MM.1S (cell line): ENCODE measurements at regions not wholly inside any gene's neighbourhood (a gene's known extent, or its start where the extent isn't known, plus 50 kb on each side); places are given as distances from the start of the nearest gene placed in this dataset.

Source experiments
- DNase-seq: peaks from one replicate; pipeline ENCODE4 v3.0.0-alpha.2; 2015
- H2AFZ ChIP-seq: fragments of 300-600 bp; sonication (generic); 2 replicates; pipeline ENCODE4 v1.6.0; 2016; ENCODE audit warnings: antibody characterized with exemption, low read length
- H3F3A ChIP-seq: fragments of 300-600 bp; sonication (generic); 2 replicates; pipeline ENCODE4 v1.6.1; 2016; ENCODE audit warnings: mild to moderate bottlenecking, antibody characterized with exemption, low read length, moderate library complexity, mixed read lengths; ENCODE audit not compliant: insufficient read depth
- H3K27ac ChIP-seq: fragments of 300-600 bp; sonication (generic); 2 replicates; pipeline ENCODE4 v1.5.1; 2016; ENCODE audit warnings: mild to moderate bottlenecking, low read length
- H3K27me3 ChIP-seq: fragments of 300-600 bp; sonication (generic); replicated peaks from 2 replicates; pipeline ENCODE4 v1.6.0; 2016; ENCODE audit warnings: low read length; ENCODE audit not compliant: insufficient read depth
- H3K36me3 ChIP-seq: fragments of 300-600 bp; sonication (generic); replicated peaks from 2 replicates; pipeline ENCODE4 v1.6.1; 2016; ENCODE audit warnings: mild to moderate bottlenecking, low read length, mixed read lengths; ENCODE audit not compliant: insufficient read depth
- H3K4me1 ChIP-seq: fragments of 300-600 bp; sonication (generic); 2 replicates; pipeline ENCODE4 v1.6.1; 2016; ENCODE audit warnings: low read length, mixed read lengths
- H3K4me2 ChIP-seq: fragments of 300-600 bp; sonication (generic); 2 replicates; pipeline ENCODE4 v1.6.0; 2016; ENCODE audit warnings: low read depth, low read length
- H3K4me3 ChIP-seq: fragments of 300-600 bp; sonication (generic); 2 replicates; pipeline ENCODE4 v1.5.1; 2016; ENCODE audit warnings: low read length, mixed read lengths
- H3K79me2 ChIP-seq: fragments of 300-600 bp; sonication (generic); 2 replicates; pipeline ENCODE4 v1.6.1; 2016; ENCODE audit warnings: mixed run types, low read length, mixed read lengths
- H3K9ac ChIP-seq: fragments of 300-600 bp; sonication (generic); 2 replicates; pipeline ENCODE4 v1.6.1; 2016; ENCODE audit warnings: low read length, mixed read lengths
- H3K9me2 ChIP-seq: fragments of 300-600 bp; sonication (generic); replicated peaks from 2 replicates; pipeline ENCODE4 v1.6.1; 2016; ENCODE audit warnings: mild to moderate bottlenecking, low read length, mixed read lengths; ENCODE audit not compliant: insufficient read depth
- H3K9me3 ChIP-seq: fragments of 300-600 bp; sonication (generic); replicated peaks from 2 replicates; pipeline ENCODE4 v1.6.1; 2016; ENCODE audit warnings: mild to moderate bottlenecking, low read length, mixed read lengths; ENCODE audit not compliant: insufficient read depth
- H4K20me1 ChIP-seq: fragments of 300-600 bp; sonication (generic); 2 replicates; pipeline ENCODE4 v1.6.1; 2016; ENCODE audit warnings: mild to moderate bottlenecking, low read length, moderate library complexity, mixed read lengths; ENCODE audit not compliant: insufficient read depth
- CTCF ChIP-seq: fragments of 300-600 bp; sonication (generic); IDR thresholded peaks from 2 replicates; pipeline ENCODE4 v1.5.1; 2016; ENCODE audit warnings: antibody characterized with exemption, low read length, mixed read lengths
- EZH2 ChIP-seq: fragments of 300-600 bp; sonication (generic); optimal IDR thresholded peaks from 2 replicates; pipeline ENCODE3; 2017; ENCODE audit warnings: low read depth, mild to moderate bottlenecking, antibody characterized with exemption, low read length, mixed read lengths
- EZH2phosphoT487 ChIP-seq: fragments of 300-600 bp; sonication (generic); IDR thresholded peaks from 2 replicates; pipeline ENCODE4 v1.6.1; 2018; ENCODE audit warnings: antibody characterized with exemption, low read length

- H2AFZ ChIP-seq = no peak overlapping the region
- H3K9me3 ChIP-seq = no peaks in the 10 kb centered on the region
- H3K27ac ChIP-seq = no peak overlapping the region
- H3K9ac ChIP-seq = no peak overlapping the region
- no peak overlapping the region for H3K4me2 ChIP-seq
- no peak for DNase-seq
- H3K27me3 ChIP-seq = no peaks in the 10 kb centered on the region
- TF ChIP-seq EZH2 (no peak), CTCF (no peak), EZH2phosphoT487 (no peak)
- H3K79me2 ChIP-seq = no peaks in the 10 kb centered on the region
- H3F3A ChIP-seq = no peaks in the 10 kb centered on the region
- no peaks in the 10 kb centered on the region for H4K20me1 ChIP-seq
- no peaks in the 10 kb centered on the region for H3K36me3 ChIP-seq
- no peaks in the 10 kb centered on the region; the same call in 1 of the 2 replicates for H3K9me2 ChIP-seq
- H3K4me3 ChIP-seq = no peak overlapping the region
- no peaks in the 10 kb centered on the region for H3K4me1 ChIP-seq
These were observed 1460.7 kb upstream of the B3GALT2 start for GRCh38 chr1:194647118-194647517.

DNA sequence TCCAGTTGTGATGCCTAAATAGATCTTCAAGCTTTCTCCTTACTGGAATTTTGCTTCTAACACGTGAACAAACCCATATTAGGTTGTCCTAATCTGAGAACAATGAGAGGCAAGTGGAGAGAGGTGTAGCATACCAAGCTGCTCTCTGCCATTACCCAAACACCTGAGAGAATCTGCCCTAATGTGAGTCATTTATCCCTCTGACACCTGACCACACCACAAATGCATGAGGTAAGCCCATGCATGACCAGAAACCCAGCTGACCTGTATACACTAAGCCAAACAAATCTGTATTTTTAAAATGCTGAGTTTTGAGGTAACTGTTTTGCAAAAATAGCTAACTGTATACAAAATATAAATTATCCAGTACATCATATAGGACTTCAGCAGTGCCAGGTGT, 1458.1 kb upstream of the B3GALT2 start:
- H3K36me3 ChIP-seq = no peaks in the 10 kb centered on the region
- no peaks in the 10 kb centered on the region for H4K20me1 ChIP-seq
- no peak overlapping the region for H3K9ac ChIP-seq
- no peaks in the 10 kb centered on the region for H3F3A ChIP-seq
- no peak overlapping the region for H3K4me2 ChIP-seq
- H3K79me2 ChIP-seq = no peaks in the 10 kb centered on the region
- no peak for DNase-seq
- no peak overlapping the region for H2AFZ ChIP-seq
- H3K9me3 ChIP-seq = no peaks in the 10 kb centered on the region
- H3K4me3 ChIP-seq = no peak overlapping the region
- H3K9me2 ChIP-seq = no peaks in the 10 kb centered on the region; the same call in 1 of the 2 replicates
- TF ChIP-seq EZH2 = no peak
- no peak for TF ChIP-seq CTCF
- TF ChIP-seq EZH2phosphoT487 = no peak
- no peaks in the 10 kb centered on the region for H3K27me3 ChIP-seq
- H3K4me1 ChIP-seq = no peaks in the 10 kb centered on the region
- no peak overlapping the region for H3K27ac ChIP-seq

GRCh38 chr1:194640322-194640721, 1453.9 kb upstream of the B3GALT2 start:
- no peak overlapping the region for H2AFZ ChIP-seq
- H3K4me3 ChIP-seq = no peak overlapping the region
- no peak overlapping the region for H3K4me2 ChIP-seq
- no peak overlapping the region for H3K27ac ChIP-seq
- H3K9ac ChIP-seq = no peak overlapping the region
- no peaks in the 10 kb centered on the region for H3K79me2 ChIP-seq
- no peaks in the 10 kb centered on the region for H3F3A ChIP-seq
- no peaks in the 10 kb centered on the region for H4K20me1 ChIP-seq
- no peaks in the 10 kb centered on the region for H3K4me1 ChIP-seq
- no peaks in the 10 kb centered on the region for H3K9me2 ChIP-seq
- DNase-seq = no peak
- H3K36me3 ChIP-seq = no peaks in the 10 kb centered on the region
- no peaks in the 10 kb centered on the region for H3K9me3 ChIP-seq
- TF ChIP-seq EZH2 = no peak
- H3K27me3 ChIP-seq = no peaks in the 10 kb centered on the region

GRCh38 chr1:194629011-194629410, 1442.6 kb upstream of the B3GALT2 start:
- Histone ChIP-seq H3K27me3 (no peaks in the 10 kb centered on the region), H3K4me3 (no peak overlapping the region), H3K27ac (no peak overlapping the region), H3K79me2 (no peaks in the 10 kb centered on the region), H3K4me1 (no peaks in the 10 kb centered on the region), H2AFZ (no peak overlapping the region), H4K20me1 (no peaks in the 10 kb centered on the region), H3K9ac (no peak overlapping the region), H3K36me3 (no peaks in the 10 kb centered on the region), H3F3A (no peaks in the 10 kb centered on the region), H3K9me3 (no peaks in the 10 kb centered on the region), H3K4me2 (no peak overlapping the region), H3K9me2 (no peaks in the 10 kb centered on the region)
- no peak for DNase-seq
- no peak for TF ChIP-seq CTCF
- no peak for TF ChIP-seq EZH2
- TF ChIP-seq EZH2phosphoT487 = no peak
